GM21367 (cell line): ENCODE measurements at regions not wholly inside any gene's neighbourhood (a gene's known extent, or its start where the extent isn't known, plus 50 kb on each side); places are given as distances from the start of the nearest gene placed in this dataset.
"Not testable (repeated sequence)": the region's sequence is repeated elsewhere in the genome, so short reads cannot be mapped to it uniquely, and the experiment has no call there.

Experiments
- ATAC-seq: cut with Tn5 transposase; IDR thresholded peaks from one replicate; pipeline ENCODE4 v1.9.1; 2021; ENCODE audit not compliant: unreplicated experiment

DNA sequence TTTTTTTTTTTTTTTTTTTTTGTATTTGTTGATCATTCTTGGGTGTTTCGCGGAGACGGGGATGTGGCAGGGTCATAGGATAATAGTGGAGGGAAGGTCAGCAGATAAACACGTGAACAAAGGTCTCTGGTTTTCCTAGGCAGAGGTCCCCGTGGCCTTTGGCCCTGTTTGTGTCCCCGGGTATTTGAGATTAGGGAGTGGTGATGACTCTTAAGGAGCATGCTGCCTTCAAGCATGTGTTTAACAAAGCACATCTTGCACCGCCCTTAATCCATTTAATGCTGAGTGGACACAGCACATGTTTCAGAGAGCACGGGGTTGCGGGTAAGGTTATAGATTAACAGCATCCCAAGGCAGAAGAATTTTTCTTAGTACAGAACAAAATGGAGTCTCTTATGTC, 435.8 kb upstream of the ZP4 start:
- not testable (repeated sequence) for ATAC-seq

DNA sequence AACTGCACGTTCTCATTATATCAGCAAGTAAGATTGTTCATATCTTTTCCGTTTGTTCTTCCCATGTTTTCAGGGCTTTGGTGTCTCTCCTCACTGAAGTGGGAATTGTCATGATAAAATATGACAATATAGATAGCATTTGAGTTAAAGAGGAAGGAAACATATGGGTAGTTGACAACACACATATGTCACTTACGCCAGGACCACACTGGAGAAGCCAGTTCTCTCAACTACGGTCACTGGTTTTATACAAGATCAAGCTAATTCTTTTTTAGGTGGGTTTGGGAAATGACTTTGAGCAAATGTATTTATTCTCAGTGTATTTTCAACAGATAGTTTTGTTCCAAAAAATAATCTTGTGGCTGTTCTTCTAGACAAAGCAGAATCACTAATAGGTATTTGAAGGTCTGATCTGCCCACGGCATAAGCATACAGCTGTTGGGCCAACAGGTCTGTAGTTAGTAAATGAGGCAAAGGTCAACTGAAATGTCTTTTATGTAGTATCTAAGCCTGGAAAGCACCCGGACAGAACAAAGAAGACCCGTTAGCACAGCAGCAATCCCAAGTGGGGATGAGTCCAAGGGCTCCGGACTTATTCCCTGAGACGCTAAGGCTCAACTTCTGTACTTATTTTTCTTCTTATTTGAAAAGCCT, 433.6 kb upstream of the ZP4 start:
- ATAC-seq, result no peak

DNA sequence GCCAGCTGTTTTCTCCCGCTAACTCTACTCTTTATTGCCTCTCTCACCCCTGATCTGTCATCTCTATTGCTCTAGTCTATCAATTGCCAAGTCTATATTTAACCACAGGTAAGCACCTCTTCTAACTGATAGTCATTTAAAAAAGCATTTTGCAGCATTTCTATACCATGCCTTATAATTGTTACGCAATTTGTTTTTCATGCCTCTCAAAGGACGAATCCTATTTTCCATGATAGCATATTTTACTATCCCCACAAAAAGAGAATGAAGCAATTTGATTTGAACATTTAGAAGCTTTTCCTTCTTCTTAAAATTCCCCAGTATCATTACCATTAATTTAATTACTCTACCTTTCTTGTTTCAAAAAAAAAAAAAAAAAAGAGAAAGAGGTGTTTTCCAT, 432.8 kb upstream of the ZP4 start:
- ATAC-seq, result no peak

DNA sequence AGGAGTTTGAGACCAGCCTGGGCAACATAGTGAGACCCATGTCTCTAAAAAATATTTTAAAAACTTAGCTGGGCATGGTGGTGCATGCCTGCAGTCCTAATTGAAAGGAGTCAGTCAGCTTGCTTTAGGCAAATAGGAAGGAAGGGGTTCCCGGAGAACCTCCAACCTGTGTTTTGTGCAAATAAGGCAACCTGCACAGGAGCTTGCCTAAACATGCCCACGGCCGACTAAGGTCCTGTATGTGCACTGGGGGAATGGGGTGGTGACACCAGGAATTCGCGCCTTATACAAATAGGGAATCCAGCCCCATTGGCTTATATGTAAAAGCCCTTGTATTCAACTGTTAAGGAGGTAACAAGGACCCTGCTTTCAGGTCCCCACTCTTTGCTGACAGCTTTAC, 429.2 kb upstream of the ZP4 start:
- no peak for ATAC-seq

DNA sequence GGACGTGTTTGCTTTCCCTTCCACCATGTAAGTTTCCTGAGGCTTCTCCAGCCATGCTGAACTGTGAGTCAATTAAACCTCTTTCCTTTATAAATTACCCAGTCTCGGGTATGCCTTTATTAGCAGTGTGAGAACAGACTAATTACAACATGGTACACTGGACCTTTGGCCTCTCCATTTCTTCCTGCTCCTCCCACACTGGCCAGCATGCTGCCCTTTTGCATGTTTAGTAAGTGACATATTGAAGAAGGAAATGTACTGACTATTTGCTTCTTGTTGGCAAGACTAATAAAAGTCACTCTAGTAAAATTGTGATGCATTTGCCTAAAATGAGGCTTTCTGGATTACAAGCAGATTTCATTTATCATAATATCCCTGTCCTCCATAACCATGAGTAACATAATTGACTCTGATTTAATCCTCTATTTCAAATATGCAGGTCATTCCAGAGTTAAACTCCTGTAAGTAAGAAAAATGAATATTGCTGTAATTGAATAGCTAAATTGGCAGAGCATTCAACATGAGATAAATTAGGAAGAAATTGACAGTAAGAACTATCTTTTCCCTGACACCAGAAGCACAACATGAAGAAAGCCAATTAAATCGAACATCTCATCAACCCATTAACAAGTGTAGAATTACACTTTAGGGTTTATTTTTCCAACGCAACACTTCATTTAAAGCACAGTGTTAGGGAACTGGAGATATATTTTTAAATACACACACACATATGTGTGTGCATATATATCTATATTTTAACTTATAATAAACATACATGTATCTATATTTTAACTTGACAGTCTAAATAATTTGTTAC, 427.8 kb upstream of the ZP4 start:
- no peak for ATAC-seq

DNA sequence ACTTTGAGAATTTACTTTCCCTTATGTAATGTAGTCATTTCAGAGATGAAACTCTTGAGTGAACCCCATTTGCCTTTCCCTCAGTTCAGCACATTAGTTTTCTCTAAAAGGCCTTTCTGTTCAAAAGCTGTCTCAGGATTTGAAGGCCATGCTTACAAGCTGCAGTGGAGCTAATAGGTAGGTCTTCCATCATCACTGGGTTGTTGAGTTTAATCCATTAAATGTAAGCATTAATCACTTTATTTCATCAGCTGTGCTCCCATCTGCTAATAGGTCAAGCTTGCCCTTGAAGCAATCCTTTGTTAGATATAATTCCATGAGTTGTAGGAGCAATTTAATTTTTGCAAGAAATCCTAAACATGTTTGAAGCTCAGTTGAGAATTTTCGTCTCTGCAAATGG, 422.2 kb upstream of the ZP4 start:
- no peak for ATAC-seq

DNA sequence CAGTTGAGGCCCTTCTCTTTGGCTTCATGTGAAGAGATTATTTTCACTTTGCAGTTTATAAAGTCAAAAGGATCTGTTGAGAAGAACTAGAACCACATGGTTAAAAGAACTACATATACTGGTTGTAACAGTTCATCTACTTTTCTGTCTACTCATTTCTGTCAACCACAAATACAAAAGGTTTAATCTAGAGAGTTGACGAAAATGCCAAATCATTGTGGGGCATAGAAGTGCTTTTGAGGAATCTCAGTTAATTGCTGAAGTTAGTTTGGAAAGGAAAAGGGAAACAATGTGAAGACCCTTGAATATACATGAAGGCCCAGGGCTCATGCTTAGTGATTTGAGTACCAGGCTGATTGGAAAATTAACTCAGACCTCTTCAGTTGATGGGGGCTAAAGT, 415.7 kb upstream of the ZP4 start:
- no peak for ATAC-seq

DNA sequence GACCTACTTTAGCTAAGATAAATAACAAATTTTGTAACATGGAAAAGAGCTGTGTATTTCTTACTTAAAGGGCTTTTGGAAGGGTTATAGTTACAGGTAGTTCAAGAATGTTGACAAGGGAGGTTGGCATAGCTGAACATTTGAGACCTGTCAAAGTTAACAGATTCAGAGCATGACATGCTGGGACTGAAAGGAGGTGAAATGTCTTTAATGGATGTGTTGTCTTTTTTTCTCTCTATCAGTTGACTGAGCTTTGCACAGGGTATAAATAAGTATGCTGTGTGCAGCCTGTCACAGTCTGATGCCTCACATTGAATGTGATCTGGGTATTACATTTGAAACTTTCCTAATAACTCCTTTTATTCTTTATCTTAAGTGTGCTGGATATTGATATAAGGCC, 411.9 kb upstream of the ZP4 start:
- no peak for ATAC-seq

DNA sequence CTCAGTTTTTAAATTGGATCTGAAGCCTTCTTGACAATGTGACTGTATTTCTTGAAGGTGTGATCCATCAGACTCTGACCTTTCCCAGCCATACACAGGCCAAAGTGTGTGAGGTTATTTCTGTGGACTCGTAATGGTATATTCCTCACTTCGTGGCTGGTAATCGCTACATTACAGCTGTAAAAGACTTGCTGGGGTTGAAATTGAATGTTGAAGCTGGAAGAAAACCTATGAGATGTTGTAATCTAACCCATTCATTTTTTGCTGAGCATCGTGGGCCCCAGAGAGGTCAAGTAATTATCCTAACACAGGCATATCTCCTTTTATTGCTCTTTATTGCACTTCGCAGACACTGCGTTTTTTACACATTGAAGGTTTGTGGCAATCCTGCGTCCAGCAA, 405.6 kb upstream of the ZP4 start:
- no peak for ATAC-seq

DNA sequence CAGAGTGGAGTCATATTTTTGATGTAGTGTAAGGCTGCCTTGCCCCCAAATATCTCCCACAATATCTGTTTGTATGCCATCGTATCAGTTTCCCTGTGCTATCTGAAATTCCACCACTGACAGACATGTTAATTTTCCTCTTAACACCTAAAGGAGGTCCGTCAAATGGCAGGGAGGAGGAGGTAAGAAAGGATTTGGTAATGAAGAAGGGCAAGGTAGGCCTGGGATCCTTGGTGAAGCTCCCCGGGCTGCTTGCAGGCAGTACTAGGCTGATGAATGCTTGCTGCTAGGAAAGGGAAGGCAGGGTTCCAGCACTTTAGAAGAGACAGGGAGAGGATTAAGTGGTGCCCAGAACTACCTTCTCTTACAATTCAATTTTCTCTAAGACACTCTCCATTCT, 402.4 kb upstream of the ZP4 start:
- no peak for ATAC-seq

DNA sequence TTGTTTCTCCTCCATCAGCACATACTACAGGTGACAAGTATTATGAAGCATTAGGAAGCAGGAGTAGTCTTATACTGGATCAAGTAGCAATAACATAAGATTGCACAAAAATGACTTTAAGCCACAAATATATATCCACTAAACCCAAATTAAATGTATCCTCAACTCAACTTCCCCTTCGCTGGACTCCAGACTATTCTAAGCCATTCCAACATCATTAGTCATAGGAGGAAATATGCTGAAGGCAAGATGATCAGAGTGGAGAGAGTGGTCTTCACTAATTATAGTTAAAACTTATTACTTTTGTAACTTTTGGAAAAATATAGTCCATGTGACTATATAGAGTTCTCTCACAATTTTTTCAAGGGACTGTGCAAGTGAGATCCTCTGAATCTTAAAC, 390.7 kb upstream of the ZP4 start:
- no peak for ATAC-seq

DNA sequence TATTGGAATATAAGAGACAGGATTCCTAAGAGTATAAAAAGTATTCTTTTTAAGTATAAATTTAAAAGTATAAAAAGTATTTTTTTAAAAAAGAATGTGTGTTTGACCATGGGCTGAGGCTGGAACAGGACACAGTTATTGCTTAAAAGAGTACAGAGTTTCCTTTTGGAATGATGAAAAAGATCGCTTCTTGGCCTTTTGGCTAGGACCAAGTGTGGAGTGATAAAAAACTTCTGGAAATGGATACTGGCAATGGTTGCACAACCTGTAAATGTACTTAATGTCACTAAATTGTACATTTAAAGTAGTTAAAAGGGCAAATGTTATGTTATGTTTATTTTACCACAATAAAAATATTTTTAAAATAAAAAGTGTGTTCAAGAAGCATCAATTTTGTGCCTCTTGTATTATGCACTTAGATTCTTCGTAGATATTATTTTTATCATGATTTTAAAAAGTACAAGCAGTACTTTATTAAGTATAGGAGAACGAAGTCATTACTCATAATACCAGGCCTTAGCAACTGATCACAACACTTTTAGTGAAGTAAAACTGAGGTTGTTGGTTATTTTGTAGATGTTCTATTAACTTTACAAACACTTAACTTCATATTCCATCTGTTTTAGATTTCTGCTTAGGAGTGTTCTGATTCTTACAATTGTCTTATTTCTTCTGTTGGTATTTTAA, 389.1 kb upstream of the ZP4 start:
- no peak for ATAC-seq

DNA sequence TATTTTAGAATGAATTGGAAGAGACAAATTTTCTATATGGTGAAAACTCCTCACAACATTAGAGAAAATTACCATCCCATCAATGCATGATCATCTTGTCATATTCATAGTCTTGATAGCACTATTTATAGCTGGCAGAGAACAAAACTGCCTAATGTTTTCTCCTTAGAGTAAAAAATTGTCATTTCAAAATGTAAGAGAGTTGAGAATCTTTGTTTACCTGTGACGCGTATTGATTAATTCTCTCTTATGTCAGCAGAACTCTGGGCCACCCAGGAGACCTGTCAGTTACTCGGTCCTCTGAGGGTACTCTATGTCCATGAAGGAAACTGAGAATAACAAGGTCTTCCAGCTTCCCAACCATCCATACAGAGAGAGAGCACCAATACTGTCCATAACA, 381.4 kb upstream of the ZP4 start:
- ATAC-seq, result no peak

DNA sequence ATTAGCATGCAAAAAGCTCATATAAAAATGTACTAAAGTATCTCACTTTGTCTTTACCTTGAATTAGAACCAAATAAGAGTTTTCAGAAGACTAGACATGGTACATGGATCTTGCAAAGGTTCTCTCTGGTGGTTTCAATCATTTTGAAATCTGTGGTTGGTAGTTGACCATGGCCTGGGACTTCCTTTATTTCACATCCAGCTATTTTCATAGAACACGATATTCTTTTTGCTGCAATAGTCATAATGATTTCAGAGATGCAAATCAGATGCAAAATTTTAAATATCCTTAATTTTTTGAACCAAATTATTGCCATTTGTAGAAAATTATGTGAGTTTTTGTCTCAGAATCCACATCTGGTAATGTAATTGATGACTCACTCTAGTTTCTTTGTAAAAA, 375.1 kb upstream of the ZP4 start:
- ATAC-seq, result no peak

DNA sequence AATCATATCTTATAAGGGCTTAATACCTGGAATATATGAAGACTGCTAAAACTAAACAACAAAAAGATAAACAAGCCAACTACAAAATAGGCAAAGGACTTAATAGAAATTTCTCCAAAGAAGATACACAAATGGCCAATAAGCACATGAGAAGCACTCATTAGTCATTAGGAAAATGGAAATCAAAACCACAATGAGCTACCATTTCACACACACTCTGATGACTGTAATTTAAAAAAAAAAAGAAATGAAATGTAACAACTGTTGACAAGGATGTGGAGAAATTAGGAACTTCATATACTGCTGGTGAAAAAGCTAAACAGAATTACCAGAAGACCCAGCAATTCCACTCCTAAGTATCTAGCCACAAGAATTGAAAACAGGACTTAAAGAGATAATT, 374.2 kb upstream of the ZP4 start:
- no peak for ATAC-seq

DNA sequence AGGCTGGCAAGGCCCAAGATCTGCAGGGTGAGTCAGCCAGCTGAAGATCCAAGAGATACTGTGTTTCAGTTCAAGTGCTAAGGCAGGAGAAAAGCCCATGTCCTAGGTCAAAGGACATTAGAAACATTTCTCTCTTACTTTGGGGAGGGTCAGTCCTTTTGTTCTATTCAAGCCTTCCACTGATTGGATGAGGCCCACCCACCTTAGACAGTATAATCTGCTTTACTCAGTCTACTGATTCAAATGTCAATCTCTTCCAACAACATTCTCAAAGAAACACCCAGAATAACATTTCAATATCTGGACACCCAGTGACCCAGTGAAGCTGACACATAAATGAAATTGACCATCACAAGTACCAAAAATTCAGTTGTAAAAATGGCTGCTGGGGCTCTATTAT, 367.8 kb upstream of the ZP4 start:
- no peak for ATAC-seq

DNA sequence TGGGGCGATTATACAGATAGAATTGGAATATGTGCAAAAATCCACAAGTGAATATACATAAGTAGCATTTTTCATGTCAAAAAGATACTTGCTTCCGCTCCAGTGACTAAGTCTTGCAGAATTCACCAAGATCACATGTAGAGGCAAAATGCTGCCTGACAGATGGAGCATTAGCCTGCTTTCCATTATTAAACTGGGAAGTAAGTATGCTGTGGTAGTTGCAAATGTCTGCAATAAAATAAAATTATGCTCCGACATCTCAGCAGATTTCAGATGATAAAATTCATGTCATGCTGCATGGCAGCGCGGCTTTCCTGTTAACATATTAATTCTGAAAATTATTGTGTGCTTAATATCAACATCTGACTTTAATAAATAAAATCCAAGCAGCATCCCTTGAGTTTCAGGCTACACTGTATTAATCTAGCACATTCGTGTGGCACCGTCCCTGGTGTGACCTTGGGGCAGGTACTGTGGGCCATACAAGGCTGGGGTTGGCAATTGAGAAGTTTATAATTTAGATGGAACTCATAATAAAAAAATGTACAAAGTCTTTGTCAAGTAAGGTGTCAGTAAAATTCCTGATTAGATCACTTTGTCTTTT, 366.4 kb upstream of the ZP4 start:
- no peak for ATAC-seq

DNA sequence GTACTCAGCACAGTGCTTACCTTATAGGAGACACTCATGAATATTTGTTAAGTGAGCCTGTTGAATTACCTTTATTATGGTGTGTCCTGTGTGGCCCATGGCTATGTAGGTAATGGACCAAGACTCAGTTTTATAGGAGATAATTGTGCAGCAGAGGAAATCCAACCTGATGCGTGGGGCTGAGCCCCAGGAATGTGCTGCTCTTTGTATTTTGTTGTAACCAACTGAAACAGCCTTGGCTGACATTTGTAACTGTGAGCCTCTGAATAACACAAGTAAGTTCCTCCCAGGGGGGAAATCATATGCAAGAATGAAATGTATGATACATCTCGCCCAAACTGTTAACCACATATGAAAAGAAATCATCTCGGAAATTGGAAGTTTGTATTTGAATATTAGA, 364.2 kb upstream of the ZP4 start:
- no peak for ATAC-seq

DNA sequence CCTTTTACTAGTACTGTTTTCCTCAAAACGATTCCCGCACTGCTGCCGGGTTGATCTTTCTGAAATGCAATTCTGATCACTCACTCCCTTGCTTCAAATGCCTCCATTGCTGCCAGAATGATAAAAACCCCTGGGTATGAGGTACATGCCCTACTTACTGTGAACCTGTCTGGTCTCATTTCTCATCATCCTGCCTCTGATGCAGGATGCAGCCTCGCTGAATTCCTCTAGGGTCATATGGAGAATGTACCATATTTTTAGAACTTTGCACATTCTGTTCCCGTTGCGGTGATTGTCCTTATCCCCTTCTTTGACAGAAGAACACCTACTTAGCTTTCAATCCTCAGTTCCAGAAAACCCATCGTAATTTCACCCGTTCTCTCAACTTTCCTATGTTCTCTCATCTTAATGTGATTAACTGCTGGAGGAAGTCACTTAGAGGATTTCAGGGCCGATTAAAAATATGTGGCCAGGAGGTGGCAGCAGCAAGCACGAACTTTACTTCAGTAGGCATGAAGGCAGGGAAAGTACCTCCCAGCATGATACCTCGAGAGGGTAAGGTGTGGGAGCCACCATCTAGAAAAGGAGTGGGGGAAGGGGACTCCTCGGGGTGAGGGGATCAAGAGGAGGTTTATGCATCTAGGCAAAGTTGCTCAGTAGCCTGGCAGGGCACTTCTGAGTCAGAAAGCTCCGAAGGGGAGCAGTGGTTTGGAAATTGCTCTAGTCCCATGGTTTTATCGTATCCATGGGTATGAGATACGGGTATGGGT, 361.5 kb upstream of the ZP4 start:
- no peak for ATAC-seq

DNA sequence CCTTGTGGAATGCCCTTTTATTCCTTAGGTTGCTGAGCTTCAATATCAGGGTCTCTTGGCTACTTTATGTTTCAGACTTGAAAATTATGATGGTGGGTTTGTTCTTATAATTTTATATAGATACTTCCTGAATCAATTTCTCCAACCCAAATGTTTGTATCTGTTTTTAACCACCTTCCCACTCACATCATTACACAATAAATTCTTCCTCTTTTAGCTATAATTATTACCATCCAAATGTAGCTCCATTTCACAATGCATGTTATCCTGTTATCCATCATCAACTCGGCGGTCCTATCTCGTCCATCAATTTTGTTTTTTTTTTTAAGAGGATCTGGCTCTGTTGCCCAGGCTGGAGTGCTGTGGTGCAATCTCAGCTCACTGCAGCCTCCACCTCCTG, 357.6 kb upstream of the ZP4 start:
- ATAC-seq, result no peak

DNA sequence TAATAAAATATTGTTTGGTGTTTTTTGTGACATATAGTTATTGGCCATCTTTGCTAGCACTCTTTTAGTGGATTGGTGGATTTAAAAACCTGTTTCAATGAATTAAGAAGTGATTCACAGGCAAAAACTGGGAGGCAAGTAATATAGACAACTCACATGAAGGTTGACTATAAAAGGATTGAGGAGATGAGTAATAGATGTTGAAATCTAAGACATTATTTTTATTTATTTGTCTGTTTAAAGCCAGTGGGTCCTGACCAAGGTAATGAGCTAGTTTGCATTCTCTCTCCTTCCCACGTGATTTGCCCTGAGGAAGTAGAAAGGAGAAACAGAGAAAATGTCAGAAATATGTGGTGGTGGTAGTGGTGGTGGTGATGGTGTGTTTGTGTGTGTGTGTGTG, 351.5 kb upstream of the ZP4 start:
- no peak for ATAC-seq
